ENCODE measurements at regions not wholly inside any gene's neighbourhood (a gene's known extent, or its start where the extent isn't known, plus 50 kb on each side); places are given as distances from the start of the nearest gene placed in this dataset.
"Not testable (repeated sequence)": the region's sequence is repeated elsewhere in the genome, so short reads cannot be mapped to it uniquely, and the experiment has no call there.

- Mint-ChIP-seq H3K4me3 (no peak overlapping the region), H3K36me3 (ENCODE audit: low read depth) (no peaks in the 10 kb centered on the region), H3K27ac (no peak overlapping the region), H3K27me3 (no peaks in the 10 kb centered on the region), H3K9me3 (no peaks in the 10 kb centered on the region), H3K4me1 (ENCODE audit: low read depth) (peaks cover 15% of the 10 kb centered on the region)
Observed at GRCh38 chr16:72590151-72590937, 418.4 kb upstream of the PMFBP1 start.

DNA sequence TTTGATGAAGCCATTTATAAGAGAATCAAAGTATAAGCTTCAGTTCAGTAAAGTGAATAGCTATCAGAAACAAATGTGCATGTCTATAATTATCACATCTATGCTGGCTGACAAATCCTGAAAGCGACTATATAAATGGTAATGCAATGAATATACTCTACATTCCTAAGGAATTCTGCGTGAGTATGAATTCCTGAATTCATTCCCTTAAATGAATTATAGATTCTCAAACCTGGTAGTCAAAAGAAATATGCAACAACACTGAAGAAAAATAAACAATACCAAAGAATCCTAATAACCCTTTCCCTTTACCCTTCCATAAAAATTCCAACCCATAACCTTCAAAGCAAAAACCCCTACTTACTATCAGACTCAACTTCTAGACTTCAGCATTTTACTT lies 416.6 kb upstream of the PMFBP1 start:
- Mint-ChIP-seq H3K9me3 (no peaks in the 10 kb centered on the region), H3K4me1 (ENCODE audit: low read depth) (peaks cover 15% of the 10 kb centered on the region), H3K27ac (no peak overlapping the region), H3K4me3 (no peak overlapping the region), H3K27me3 (no peaks in the 10 kb centered on the region), H3K36me3 (ENCODE audit: low read depth) (no peaks in the 10 kb centered on the region)

- not testable (repeated sequence) for H3K27ac Mint-ChIP-seq; H3K36me3 Mint-ChIP-seq (ENCODE audit: low read depth); H3K4me3 Mint-ChIP-seq; H3K9me3 Mint-ChIP-seq; H3K27me3 Mint-ChIP-seq; H3K4me1 Mint-ChIP-seq (ENCODE audit: low read depth)
Observed at GRCh38 chr16:72578061-72578460, 406.1 kb upstream of the PMFBP1 start.

GRCh38 chr16:72576189-72576588 lies 404.2 kb upstream of the PMFBP1 start:
- peaks cover 4% of the 10 kb centered on the region for H3K9me3 Mint-ChIP-seq
- H3K36me3 Mint-ChIP-seq (ENCODE audit: low read depth) = no peaks in the 10 kb centered on the region
- H3K4me1 Mint-ChIP-seq (ENCODE audit: low read depth) = no peaks in the 10 kb centered on the region
- no peak overlapping the region for H3K27ac Mint-ChIP-seq
- H3K27me3 Mint-ChIP-seq = no peaks in the 10 kb centered on the region
- no peak overlapping the region for H3K4me3 Mint-ChIP-seq

GRCh38 chr16:72569677-72570076 lies 397.7 kb upstream of the PMFBP1 start:
- no peaks in the 10 kb centered on the region for H3K4me1 Mint-ChIP-seq (ENCODE audit: low read depth)
- no peaks in the 10 kb centered on the region for H3K27me3 Mint-ChIP-seq
- H3K4me3 Mint-ChIP-seq = no peak overlapping the region
- no peaks in the 10 kb centered on the region for H3K9me3 Mint-ChIP-seq
- H3K36me3 Mint-ChIP-seq (ENCODE audit: low read depth) = no peaks in the 10 kb centered on the region
- H3K27ac Mint-ChIP-seq = no peak overlapping the region

- Mint-ChIP-seq H3K9me3 (no peaks in the 10 kb centered on the region), H3K27ac (no peak overlapping the region)
Observed at GRCh38 chr16:72568502-72568901, 396.5 kb upstream of the PMFBP1 start.

GRCh38 chr16:72566174-72566573 lies 394.2 kb upstream of the PMFBP1 start:
- Mint-ChIP-seq H3K9me3 (no peaks in the 10 kb centered on the region), H3K27me3 (no peaks in the 10 kb centered on the region), H3K4me1 (ENCODE audit: low read depth) (no peaks in the 10 kb centered on the region), H3K4me3 (no peak overlapping the region), H3K27ac (no peak overlapping the region), H3K36me3 (ENCODE audit: low read depth) (no peaks in the 10 kb centered on the region)

More at GRCh38 chr16:72568502-72568901, 396.5 kb upstream of the PMFBP1 start:
- Mint-ChIP-seq H3K36me3 (ENCODE audit: low read depth) (no peaks in the 10 kb centered on the region), H3K4me3 (no peak overlapping the region), H3K4me1 (ENCODE audit: low read depth) (no peaks in the 10 kb centered on the region), H3K27me3 (no peaks in the 10 kb centered on the region)

GRCh38 chr16:72565106-72565505 lies 393.2 kb upstream of the PMFBP1 start:
- Mint-ChIP-seq H3K4me3 (no peak overlapping the region), H3K4me1 (ENCODE audit: low read depth) (no peaks in the 10 kb centered on the region), H3K9me3 (no peaks in the 10 kb centered on the region), H3K27ac (no peak overlapping the region), H3K27me3 (no peaks in the 10 kb centered on the region), H3K36me3 (ENCODE audit: low read depth) (no peaks in the 10 kb centered on the region)

GRCh38 chr16:72560617-72561016 lies 388.7 kb upstream of the PMFBP1 start:
- H3K27ac Mint-ChIP-seq = no peak overlapping the region
- H3K4me3 Mint-ChIP-seq = no peak overlapping the region
- no peaks in the 10 kb centered on the region for H3K9me3 Mint-ChIP-seq
- no peaks in the 10 kb centered on the region for H3K4me1 Mint-ChIP-seq (ENCODE audit: low read depth)
- no peaks in the 10 kb centered on the region for H3K27me3 Mint-ChIP-seq
- no peaks in the 10 kb centered on the region for H3K36me3 Mint-ChIP-seq (ENCODE audit: low read depth)

GRCh38 chr16:72558501-72558900 lies 386.5 kb upstream of the PMFBP1 start:
- no peaks in the 10 kb centered on the region for H3K4me1 Mint-ChIP-seq (ENCODE audit: low read depth)
- no peak overlapping the region for H3K27ac Mint-ChIP-seq
- H3K9me3 Mint-ChIP-seq = no peaks in the 10 kb centered on the region
- H3K27me3 Mint-ChIP-seq = no peaks in the 10 kb centered on the region
- H3K4me3 Mint-ChIP-seq = no peak overlapping the region
- peaks cover under 1% of the 10 kb centered on the region for H3K36me3 Mint-ChIP-seq (ENCODE audit: low read depth)

DNA sequence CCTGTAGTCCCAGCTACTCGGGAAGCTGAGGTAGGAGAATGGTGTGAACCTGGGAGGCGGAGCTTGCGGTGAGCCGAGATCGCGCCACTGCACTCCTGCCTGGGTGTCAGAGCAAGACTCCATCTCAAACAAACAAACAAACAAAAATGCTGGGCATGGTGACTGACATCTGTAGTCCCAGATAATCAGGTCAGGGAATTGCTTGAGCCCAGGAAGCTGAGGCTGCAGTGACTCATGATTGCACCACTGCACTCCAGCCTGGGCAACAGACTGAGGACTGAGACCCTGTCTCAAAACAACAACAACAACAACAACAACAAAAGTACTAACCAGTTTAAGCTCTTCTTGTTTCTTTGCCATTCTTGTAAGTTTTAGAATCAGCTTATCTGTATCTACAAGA lies 383.0 kb upstream of the PMFBP1 start:
- no peaks in the 10 kb centered on the region for H3K9me3 Mint-ChIP-seq

DNA sequence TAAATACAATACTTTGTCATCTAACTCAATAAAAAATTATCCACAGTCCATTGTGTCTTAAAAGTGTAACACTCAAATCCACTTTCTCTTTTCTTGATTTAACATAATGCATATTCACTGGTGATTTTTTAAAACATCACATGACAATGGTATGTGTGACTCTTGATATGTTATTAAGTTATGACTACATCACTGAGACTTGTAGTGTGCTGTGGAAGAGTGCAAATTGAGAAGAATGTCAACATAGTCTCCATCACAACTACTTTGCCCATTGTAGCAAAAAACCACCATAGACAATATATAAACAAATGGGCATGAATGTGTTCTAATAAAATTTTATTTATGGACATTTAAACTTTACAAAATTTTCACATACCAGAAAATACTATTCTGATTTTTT lies 380.7 kb upstream of the PMFBP1 start:
- Mint-ChIP-seq H3K4me3 (no peak overlapping the region), H3K36me3 (ENCODE audit: low read depth) (peaks cover 18% of the 10 kb centered on the region), H3K4me1 (ENCODE audit: low read depth) (no peaks in the 10 kb centered on the region), H3K9me3 (peaks cover 4% of the 10 kb centered on the region), H3K27ac (no peak overlapping the region), H3K27me3 (no peaks in the 10 kb centered on the region)

More for the DNA sequence above, 383.0 kb upstream of the PMFBP1 start:
- no peak overlapping the region for H3K4me3 Mint-ChIP-seq
- H3K36me3 Mint-ChIP-seq (ENCODE audit: low read depth) = peaks cover 6% of the 10 kb centered on the region
- no peak overlapping the region for H3K27ac Mint-ChIP-seq
- H3K4me1 Mint-ChIP-seq (ENCODE audit: low read depth) = no peaks in the 10 kb centered on the region
- no peaks in the 10 kb centered on the region for H3K27me3 Mint-ChIP-seq

DNA sequence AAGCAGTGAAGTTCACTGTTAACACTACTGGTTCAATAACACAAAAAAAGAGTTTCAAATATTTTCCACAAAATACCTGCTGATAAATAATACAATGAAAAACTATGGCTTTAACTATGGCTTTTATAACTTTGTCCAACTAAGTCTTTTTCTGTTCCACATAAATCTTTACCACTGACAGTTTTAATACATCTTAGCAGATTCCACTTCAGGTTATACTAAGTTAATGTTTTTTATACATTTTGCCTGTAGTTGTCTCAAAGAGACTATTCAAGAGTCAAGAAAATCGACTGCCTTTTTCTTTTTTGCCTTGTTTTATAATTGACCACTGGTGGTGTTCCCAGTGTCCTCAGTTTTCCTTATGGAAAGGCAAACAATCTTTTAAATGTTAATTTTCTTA lies 379.7 kb upstream of the PMFBP1 start:
- H3K27ac Mint-ChIP-seq = no peak overlapping the region
- no peak overlapping the region for H3K4me3 Mint-ChIP-seq
- H3K9me3 Mint-ChIP-seq = peaks cover 4% of the 10 kb centered on the region
- peaks cover 23% of the 10 kb centered on the region for H3K36me3 Mint-ChIP-seq (ENCODE audit: low read depth)
- H3K27me3 Mint-ChIP-seq = no peaks in the 10 kb centered on the region
- H3K4me1 Mint-ChIP-seq (ENCODE audit: low read depth) = no peaks in the 10 kb centered on the region

GRCh38 chr16:72549878-72550277 lies 377.9 kb upstream of the PMFBP1 start:
- H3K9me3 Mint-ChIP-seq = peaks cover 4% of the 10 kb centered on the region
- H3K27ac Mint-ChIP-seq = no peak overlapping the region
- no peaks in the 10 kb centered on the region for H3K4me1 Mint-ChIP-seq (ENCODE audit: low read depth)
- H3K4me3 Mint-ChIP-seq = no peak overlapping the region
- no peaks in the 10 kb centered on the region for H3K27me3 Mint-ChIP-seq
- peaks cover 23% of the 10 kb centered on the region for H3K36me3 Mint-ChIP-seq (ENCODE audit: low read depth)

DNA sequence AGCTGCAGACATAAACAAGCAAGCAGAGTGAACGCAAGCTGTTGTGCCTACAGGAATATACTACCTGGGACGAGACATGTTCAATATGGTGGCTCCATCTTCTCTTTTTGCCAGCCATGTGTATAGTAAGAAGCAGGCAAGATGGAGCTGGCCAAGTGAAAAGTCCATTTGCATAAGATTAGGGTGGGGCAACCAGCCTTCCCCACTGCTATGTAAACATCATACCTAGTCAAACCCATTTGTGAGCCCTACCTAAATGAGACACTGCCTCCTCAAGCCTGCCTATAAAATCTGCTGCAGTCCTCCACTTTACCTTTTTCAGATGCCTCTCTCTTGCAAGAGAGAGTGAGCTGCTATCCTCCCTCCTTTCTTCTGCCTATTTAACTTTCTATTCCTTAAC lies 370.1 kb upstream of the PMFBP1 start:
- no peaks in the 10 kb centered on the region for H3K27me3 Mint-ChIP-seq
- peaks cover 5% of the 10 kb centered on the region for H3K4me1 Mint-ChIP-seq (ENCODE audit: low read depth)
- no peaks in the 10 kb centered on the region for H3K36me3 Mint-ChIP-seq (ENCODE audit: low read depth)
- no peak overlapping the region for H3K4me3 Mint-ChIP-seq
- no peak overlapping the region for H3K27ac Mint-ChIP-seq
- H3K9me3 Mint-ChIP-seq = no peaks in the 10 kb centered on the region

DNA sequence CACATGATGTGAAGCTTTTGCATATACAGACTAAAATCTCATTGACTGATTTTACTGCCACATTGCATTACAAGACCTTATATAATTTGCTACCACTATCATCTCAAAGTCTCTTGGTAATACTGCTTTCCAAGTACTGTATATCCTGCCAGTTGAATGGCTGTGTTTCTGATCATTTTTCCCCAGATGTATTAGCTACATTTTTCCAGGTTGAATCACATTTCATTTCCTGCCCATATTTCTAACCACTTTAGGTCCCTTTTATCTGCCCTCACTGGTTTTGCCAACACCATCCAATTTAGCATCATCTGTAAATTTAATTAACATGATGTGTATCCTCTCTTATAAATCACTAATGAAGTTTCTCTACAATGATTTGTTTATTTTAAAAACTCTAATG lies 365.7 kb upstream of the PMFBP1 start:
- no peaks in the 10 kb centered on the region for H3K36me3 Mint-ChIP-seq (ENCODE audit: low read depth)
- H3K27me3 Mint-ChIP-seq = no peaks in the 10 kb centered on the region
- peaks cover 5% of the 10 kb centered on the region for H3K4me1 Mint-ChIP-seq (ENCODE audit: low read depth)
- no peak overlapping the region for H3K4me3 Mint-ChIP-seq
- no peaks in the 10 kb centered on the region for H3K9me3 Mint-ChIP-seq
- peak overlapping the region; percentile 22 for H3K27ac Mint-ChIP-seq
